Urothelium cell line (cell line): ENCODE measurements at regions not wholly inside any gene's neighbourhood (a gene's known extent, or its start where the extent isn't known, plus 50 kb on each side); places are given as distances from the start of the nearest gene placed in this dataset.
A peak's percentile ranks its signal among the peaks of the same experiment; 100 is the strongest.

Source experiments
- DNase-seq: peaks from one replicate; pipeline ENCODE4 v3.0.0; 2011; ENCODE audit warnings: low spot score, mixed read lengths
- FAIRE-seq: peaks from 2 replicates; lab custom pipeline; 2011; peaks lifted over from hg19 to GRCh38; lab: Jason Lieb, UNC

DNA sequence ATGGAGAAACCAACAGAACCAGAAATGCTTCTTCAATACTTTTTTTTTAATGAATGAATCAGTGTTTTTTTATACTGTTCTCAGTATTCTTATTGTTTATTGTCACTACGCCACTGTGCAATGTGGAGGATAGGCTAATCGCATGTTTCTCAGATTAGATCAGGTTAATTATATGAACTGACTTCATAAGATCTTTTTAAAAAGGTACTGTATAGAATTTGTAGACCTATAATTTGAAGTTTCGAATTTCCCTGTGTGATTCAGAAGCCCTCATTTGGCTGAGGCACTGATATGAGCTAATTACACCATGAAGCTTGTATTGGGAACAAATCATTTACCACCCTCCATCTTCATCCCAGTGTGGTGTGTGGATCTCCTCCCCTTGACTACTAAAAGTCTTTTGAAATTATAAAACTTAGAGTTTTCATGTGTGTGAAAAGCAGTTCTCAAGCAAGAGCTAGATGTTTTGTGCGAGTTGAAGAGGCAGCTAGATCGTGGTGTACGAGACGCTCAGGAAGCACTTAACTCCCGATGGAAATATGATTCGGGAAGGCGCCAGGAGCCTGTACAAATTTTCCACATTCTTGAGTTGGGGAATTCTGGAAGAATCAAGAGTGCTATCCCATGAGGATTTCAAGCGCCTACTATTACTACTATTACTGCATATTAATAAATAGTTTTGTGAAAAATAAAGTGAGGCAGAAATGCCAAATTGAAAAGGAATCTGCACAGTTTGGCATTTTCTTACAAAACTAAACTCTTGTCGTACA is 52.1 kb upstream of the KCNE2 start:
- FAIRE-seq (no peak), DNase-seq (no peak)

- FAIRE-seq (no peak), DNase-seq (peak; percentile 22)
These were observed 50.7 kb upstream of the KCNE2 start for GRCh38 chr21:34313116-34313515.
